ENCODE measurements at regions not wholly inside any gene's neighbourhood (a gene's known extent, or its start where the extent isn't known, plus 50 kb on each side); places are given as distances from the start of the nearest gene placed in this dataset.
"Not testable (repeated sequence)": the region's sequence is repeated elsewhere in the genome, so short reads cannot be mapped to it uniquely, and the experiment has no call there.

DNA sequence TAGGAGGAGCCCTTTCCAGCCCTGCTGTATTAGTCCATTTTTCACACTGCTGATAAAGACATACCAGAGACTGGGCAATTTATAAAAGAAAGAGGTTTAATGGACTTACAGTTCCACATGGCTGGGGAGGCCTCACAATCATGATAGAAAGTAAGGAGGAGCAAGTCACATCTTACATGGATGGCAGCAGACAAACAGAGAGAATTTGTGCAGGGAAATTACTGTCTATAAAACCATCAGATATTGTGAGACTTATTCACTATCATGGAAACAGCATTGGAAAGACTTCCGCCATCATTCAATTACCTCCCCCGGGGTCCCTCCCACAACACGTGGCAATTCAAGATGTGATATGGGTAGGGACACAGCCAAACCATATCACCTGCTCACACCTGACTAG lies 744.3 kb upstream of the SLITRK5 start:
- not testable (repeated sequence) for DNase-seq, H3K27ac Mint-ChIP-seq, H3K27me3 Mint-ChIP-seq, H3K4me3 Mint-ChIP-seq, H3K9me3 Mint-ChIP-seq, H3K4me1 Mint-ChIP-seq, ATAC-seq

DNA sequence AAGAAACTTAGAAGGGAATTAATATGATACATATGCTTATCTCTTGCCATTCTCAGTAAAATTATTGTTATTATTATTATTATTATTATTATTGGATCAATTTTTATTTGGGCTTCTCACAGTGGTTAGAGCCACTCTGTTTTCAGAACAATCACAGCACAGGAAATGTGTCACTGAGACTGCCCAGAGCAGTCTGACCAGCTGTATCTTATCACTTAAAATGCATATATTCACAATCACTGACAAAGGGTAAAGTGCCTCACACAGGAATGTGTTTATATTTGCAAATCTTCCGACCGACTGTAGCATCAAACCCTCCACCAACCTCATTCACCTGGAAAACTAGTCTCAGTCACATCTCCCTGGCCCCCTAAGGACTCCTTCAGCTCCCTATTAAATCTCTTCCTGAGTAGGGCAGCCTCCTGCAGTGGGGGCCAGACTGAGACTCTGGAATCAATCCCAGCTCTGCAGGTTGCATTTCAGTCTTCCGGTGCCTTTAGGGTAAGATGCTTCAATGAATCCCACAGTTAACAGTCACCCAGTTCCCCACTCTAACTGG lies 738.3 kb upstream of the SLITRK5 start:
- Mint-ChIP-seq H3K27ac (no peak overlapping the region), H3K27me3 (no peaks in the 10 kb centered on the region), H3K4me3 (no peak overlapping the region), H3K4me1 (no peaks in the 10 kb centered on the region), H3K9me3 (no peaks in the 10 kb centered on the region)
- DNase-seq (no peak), ATAC-seq (no peak)

DNA sequence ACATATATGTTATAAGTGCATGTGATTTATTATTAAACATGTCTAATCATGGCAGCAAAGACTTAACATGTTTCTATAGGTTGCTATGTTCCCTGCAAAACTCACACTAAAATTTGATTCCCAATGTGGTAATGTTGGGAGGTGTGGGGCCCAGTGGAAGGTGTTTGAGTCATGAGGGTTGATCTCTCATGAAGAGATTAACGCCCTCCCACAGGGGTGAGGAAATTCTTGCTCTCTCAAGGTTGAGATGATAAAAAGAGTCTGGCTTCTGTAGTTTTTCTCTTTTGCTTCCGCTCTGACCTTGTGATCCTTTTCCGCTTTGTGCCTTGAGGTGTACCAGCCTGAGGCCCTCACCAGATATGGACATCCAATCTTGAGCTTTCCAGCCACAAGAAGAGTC lies 737.5 kb upstream of the SLITRK5 start:
- no peaks in the 10 kb centered on the region for H3K4me1 Mint-ChIP-seq
- no peak for ATAC-seq

DNA sequence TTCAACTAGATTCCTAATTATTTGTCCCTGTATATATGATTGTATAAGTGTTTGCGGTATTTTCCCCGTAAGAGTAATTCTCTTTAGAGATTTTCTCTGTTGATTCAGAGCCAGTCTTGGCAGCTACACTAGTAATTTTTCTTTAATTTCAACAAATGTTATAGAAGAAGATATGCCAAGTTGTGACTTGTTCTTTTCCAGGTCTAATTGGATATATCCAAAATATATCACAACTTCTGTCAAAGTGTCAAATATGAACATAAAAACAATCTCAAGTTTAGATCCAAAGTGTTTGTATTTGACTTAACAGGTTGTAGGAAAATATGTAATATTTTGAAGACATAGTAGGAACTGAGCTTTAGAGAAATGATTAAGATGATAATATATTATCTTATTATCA lies 733.9 kb upstream of the SLITRK5 start:
- DNase-seq (no peak), ATAC-seq (no peak)
- Mint-ChIP-seq H3K4me1 (no peaks in the 10 kb centered on the region), H3K4me3 (no peak overlapping the region), H3K27ac (no peak overlapping the region), H3K27me3 (no peaks in the 10 kb centered on the region), H3K9me3 (no peaks in the 10 kb centered on the region)

More for the DNA sequence above, 737.5 kb upstream of the SLITRK5 start:
- Mint-ChIP-seq H3K9me3 (no peaks in the 10 kb centered on the region), H3K27me3 (no peaks in the 10 kb centered on the region), H3K27ac (no peak overlapping the region), H3K4me3 (no peak overlapping the region)
- DNase-seq = no peak

DNA sequence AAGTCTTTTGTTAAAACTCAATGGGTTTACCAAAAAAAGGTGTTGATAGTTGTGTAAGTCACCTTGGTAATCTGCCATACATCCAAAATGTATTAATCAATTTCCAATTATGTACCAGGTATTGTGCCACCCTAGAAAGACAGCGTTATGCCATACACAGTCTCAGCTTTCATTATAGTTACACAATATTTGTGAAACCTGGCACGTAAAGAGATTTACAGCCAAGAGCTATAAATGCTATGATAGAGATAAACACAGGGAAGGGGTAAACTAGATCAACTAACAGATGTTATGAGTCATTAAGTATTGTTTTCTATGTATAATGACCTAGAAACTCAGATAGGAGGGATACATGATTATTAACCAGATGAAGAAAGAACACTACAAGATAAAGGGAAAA lies 725.6 kb upstream of the SLITRK5 start:
- Mint-ChIP-seq H3K4me3 (no peak overlapping the region), H3K27ac (no peak overlapping the region), H3K27me3 (no peaks in the 10 kb centered on the region), H3K9me3 (peaks cover 5 to 7% of the 10 kb centered on the region in 2 donors), H3K4me1 (no peaks in the 10 kb centered on the region)
- ATAC-seq (no peak), DNase-seq (no peak)

DNA sequence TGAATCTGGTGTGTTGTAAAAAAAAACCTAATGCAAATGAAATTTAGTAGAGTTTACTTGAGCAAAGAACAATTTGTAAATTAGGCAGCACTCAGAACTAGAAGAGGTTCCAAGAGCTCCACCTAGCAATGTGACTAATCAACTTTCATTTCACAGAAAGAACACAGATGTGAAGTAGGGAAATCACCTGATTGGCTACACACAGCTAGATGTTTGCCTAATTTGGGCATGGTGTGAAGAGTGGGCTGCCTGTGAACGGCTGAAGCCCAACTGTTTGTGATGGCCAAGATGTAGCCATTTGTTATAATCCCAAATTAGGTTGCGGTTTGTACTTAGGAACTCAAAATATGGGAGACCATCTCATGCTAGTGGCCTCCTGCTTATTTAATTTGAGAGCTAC lies 724.4 kb upstream of the SLITRK5 start:
- Mint-ChIP-seq H3K4me1 (no peaks in the 10 kb centered on the region), H3K4me3 (no peak overlapping the region), H3K27ac (no peak overlapping the region), H3K27me3 (no peaks in the 10 kb centered on the region), H3K9me3 (peaks cover 5 to 7% of the 10 kb centered on the region in 2 donors)
- ATAC-seq (no peak), DNase-seq (no peak)

DNA sequence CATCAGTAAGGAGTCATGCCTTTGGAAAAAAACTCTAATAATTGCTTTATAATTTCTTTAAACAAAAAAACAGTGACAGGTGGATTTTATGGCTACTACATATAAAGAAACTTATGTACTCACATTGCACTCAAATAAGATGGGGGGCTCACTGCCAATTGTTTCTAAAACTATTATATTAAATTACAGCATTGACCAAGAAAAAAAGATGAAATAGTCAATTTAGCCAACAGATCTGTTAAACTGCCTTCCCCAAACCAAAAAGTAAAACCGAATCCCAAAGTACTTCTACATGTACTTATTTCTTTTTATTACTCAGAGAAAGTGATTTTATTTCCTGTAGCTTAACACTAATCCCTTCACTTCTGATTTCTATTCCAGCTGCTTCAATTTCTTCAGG lies 716.8 kb upstream of the SLITRK5 start:
- no peaks in the 10 kb centered on the region for H3K4me1 Mint-ChIP-seq
- no peak for DNase-seq
- no peaks in the 10 kb centered on the region for H3K27me3 Mint-ChIP-seq
- no peak overlapping the region for H3K27ac Mint-ChIP-seq
- H3K9me3 Mint-ChIP-seq = peaks cover 4 to 17% of the 10 kb centered on the region in 2 donors
- no peak for ATAC-seq
- H3K4me3 Mint-ChIP-seq = no peak overlapping the region

DNA sequence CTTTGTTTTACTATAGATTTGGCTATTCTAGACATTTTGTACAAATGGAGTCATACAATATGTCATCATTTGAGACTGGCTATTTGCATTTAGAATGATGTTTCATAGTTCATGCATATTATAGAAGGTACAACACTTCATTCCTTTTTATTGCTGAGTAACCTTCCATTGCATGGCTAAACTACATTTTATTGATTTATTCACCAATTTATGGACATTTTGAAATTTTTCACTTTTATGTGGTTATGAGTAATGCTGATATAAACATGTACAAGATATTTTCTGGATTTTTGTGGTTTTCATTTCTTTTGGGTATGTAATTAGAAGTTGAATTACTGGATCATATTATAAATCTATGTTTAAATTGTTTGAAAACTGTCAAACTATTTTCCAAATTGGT lies 710.3 kb upstream of the SLITRK5 start:
- ATAC-seq = no peak
- H3K4me1 Mint-ChIP-seq = no peaks in the 10 kb centered on the region
- peaks cover 4 to 11% of the 10 kb centered on the region in 2 donors for H3K9me3 Mint-ChIP-seq
- no peak for DNase-seq
- no peaks in the 10 kb centered on the region for H3K27me3 Mint-ChIP-seq
- no peak overlapping the region for H3K27ac Mint-ChIP-seq
- H3K4me3 Mint-ChIP-seq = no peak overlapping the region

DNA sequence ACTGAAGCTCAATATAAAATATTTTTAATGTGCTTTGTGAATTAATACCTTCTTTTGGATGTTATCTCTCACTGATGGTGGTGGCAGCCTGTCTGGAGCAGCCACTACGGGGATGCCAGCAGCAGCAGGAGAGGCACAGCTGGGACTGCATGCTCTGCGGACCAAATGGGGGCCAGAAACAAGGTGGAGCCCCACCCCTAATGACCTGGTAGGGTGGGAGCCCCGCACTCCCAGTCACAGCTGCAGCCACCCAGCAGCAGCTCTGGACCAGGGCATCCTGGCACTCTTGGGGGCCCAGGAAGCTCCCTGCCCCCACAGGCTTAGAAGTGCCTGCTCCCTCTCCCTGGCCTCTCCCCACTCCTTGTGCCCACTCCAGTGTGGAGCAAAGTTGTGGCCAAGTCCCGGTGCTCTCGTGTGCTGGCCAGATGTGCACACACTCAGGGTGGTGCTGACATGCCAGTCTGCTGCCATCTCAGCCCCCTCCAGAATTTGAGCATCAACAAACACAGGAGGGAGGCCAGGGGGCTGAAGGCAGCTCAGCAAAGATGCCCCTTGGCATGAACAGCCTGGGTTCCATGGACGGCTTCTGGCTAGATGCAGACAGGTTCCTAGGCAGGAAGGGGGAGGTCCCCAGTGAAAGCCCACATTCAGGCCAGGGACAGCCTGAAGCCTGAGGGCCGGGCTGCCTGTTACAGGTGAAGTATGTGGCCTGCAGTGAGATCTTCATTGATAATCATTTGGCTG lies 696.7 kb upstream of the SLITRK5 start:
- DNase-seq (no peak), ATAC-seq (no peak)
- Mint-ChIP-seq H3K9me3 (peaks cover 4 to 7% of the 10 kb centered on the region in 2 donors), H3K4me1 (no peaks in the 10 kb centered on the region), H3K27me3 (no peaks in the 10 kb centered on the region), H3K4me3 (no peak overlapping the region), H3K27ac (no peak overlapping the region)

DNA sequence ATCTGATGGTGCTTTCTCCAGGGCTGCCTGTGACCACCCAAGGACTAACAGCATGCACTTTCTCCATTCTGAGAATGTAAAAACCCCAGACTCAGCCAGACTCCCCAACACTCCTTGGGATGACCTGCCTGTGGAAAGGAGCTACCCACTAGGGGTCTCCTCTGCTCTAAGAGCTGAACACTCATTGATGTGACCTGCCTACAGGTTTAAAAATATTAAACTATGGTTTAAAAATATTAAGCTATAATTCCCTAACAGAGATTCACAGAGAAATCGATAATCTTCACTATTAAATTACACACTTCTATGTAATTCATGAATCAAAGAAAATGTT lies 696.2 kb upstream of the SLITRK5 start:
- H3K27ac Mint-ChIP-seq = no peak overlapping the region
- H3K4me3 Mint-ChIP-seq = no peak overlapping the region
- peaks cover 4 to 7% of the 10 kb centered on the region in 2 donors for H3K9me3 Mint-ChIP-seq
- DNase-seq (no peak), ATAC-seq (no peak)
- H3K4me1 Mint-ChIP-seq = no peaks in the 10 kb centered on the region
- H3K27me3 Mint-ChIP-seq = no peaks in the 10 kb centered on the region

DNA sequence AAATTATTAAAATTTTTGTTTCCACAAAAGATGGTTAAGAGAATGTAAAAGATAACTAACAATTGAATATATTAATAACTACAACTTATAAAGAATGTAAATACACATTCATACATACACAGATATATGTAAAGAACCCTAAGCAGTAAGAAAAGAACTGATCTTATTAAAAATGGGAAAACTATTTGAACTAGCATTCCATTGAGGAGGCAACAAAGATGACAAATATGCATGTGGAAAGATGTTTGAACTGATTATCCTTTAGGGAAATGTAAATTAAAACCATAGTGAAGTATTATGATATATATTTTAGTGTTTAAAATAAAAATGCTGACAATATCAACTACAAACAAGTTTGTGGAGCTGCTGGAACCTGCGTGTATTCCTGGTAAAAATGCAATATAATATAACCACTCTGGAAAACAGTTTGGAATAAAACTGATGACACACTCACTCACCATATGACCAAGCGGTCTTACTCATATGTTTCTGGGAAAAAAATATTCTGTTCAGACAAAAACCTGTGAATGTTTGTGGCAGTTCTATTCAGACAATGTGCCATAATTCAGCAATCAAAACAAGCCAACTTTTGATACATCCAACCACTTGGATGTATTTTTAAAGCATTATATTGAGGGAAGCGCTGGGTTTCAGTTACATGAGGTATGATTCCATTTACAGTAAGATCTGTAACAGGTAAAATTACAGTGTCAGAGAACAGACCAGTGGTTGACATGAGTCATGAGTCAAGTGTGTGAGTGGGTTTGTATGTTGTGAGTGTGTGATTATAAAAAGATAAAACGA lies 694.4 kb upstream of the SLITRK5 start:
- no peaks in the 10 kb centered on the region for H3K27me3 Mint-ChIP-seq
- DNase-seq (no peak), ATAC-seq (no peak)
- no peak overlapping the region for H3K27ac Mint-ChIP-seq
- H3K9me3 Mint-ChIP-seq = peaks cover 4 to 7% of the 10 kb centered on the region in 2 donors
- H3K4me1 Mint-ChIP-seq = no peaks in the 10 kb centered on the region
- H3K4me3 Mint-ChIP-seq = no peak overlapping the region

DNA sequence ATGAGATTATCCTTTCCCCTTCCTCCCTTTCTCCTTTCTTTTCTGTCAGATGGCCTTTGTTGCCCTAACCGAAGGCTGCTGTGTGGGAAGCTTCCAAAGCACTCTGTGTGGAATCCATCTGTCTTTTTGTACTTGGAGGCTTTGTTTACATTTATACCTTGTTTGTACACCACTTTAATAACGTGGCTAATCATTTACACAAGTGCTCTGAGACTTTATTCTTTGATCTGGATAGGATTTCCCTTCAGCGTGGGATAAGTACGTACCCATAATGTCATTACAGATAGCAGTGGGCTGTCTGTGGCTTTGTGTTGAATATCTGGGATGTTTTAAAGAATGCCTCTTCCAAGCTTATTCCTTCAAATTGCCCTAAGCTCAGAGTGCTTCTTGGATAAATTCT lies 684.7 kb upstream of the SLITRK5 start:
- H3K27me3 Mint-ChIP-seq = no peaks in the 10 kb centered on the region
- peaks cover 0 to 10% of the 10 kb centered on the region in 2 donors for H3K9me3 Mint-ChIP-seq

DNA sequence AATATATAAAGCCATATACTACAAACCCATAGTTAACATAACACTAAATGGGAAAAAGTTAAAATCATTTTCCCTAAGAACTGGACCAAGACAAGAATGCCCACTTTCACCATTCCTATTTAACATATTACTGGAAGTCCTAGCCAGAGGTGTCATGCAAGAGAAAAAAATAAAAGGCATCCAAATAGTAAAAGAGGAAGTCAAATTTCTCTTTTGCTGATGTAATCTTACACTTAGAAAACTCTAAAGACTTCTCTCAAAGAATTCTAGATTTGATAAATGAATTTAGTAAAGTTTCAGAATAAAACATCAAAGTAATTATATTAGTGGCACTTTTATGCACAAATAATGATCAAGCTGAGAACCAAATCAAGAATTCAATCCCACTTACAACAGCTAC lies 678.9 kb upstream of the SLITRK5 start:
- DNase-seq = no peak
- no peak for ATAC-seq
- no peak overlapping the region for H3K27ac Mint-ChIP-seq
- no peaks in the 10 kb centered on the region for H3K4me1 Mint-ChIP-seq
- peaks cover 6 to 24% of the 10 kb centered on the region in 2 donors for H3K9me3 Mint-ChIP-seq
- no peaks in the 10 kb centered on the region for H3K27me3 Mint-ChIP-seq
- no peak overlapping the region for H3K4me3 Mint-ChIP-seq

More for the DNA sequence above, 684.7 kb upstream of the SLITRK5 start:
- no peak overlapping the region for H3K27ac Mint-ChIP-seq
- no peaks in the 10 kb centered on the region for H3K4me1 Mint-ChIP-seq
- DNase-seq (no peak), ATAC-seq (no peak)
- no peak overlapping the region for H3K4me3 Mint-ChIP-seq

DNA sequence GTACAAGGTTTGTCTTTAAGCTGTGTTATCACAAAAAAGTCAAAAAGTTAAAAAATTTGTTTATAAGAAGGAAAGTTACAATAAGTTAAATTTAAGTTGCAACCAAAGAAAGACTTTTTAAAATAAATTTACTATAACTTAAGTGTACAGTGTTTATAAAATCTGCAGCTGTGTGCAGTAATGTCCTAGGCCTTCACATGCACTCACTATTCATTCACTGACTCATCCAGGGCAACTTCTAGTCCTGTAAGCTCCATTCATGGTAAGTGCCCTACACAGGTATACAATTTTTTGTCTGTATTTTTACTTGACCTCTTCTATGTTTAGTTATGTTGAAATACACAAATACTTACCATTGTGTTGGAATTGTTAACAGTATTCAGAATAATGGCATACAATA lies 667.9 kb upstream of the SLITRK5 start:
- H3K27me3 Mint-ChIP-seq = no peaks in the 10 kb centered on the region
- no peak for DNase-seq
- H3K27ac Mint-ChIP-seq = no peak overlapping the region
- no peak for ATAC-seq
- H3K4me3 Mint-ChIP-seq = no peak overlapping the region
- no peaks in the 10 kb centered on the region for H3K4me1 Mint-ChIP-seq
- peaks cover 12 to 21% of the 10 kb centered on the region in 2 donors for H3K9me3 Mint-ChIP-seq

DNA sequence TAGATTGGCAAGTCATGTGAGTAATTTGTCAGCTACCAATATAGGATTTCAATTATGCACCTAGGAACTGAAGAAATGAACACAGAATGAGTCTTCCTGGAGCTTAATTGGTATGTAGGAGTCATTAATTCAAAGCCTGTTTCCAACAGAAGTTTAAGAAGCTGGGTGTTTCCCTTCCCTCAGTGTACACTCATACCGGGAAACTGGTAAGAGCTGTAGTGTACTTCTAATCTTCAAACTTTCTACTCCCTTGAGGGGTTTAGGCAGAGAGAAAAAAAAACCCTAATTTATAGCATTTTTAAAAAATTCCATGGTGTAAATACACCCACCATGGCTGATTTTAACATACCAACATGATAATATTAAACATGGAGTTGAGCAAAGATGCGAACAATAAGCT lies 665.7 kb upstream of the SLITRK5 start:
- H3K4me3 Mint-ChIP-seq = no peak overlapping the region
- no peak for ATAC-seq
- H3K27me3 Mint-ChIP-seq = no peaks in the 10 kb centered on the region
- no peak overlapping the region for H3K27ac Mint-ChIP-seq
- no peak for DNase-seq
- peaks cover 6 to 12% of the 10 kb centered on the region in 2 donors for H3K9me3 Mint-ChIP-seq
- no peaks in the 10 kb centered on the region for H3K4me1 Mint-ChIP-seq

DNA sequence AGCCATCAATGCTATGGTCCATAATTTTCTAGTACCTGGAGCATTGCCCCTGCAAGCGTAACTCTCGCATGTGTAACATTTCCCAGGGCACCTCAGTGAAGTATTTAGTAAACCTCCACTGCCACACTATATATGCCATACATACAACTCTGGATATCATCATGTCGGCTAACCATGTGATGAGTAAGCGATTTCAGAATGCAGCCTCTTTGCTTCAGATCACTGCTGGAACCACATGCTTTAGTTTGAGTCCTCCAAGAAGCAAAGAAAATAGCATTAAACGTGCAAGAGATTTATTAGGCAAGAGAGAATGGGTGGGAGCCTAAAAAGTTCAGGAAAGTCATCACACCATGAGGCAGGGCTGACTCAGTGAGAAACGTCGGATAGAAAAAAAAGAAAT lies 635.6 kb upstream of the SLITRK5 start:
- ATAC-seq (no peak), DNase-seq (no peak)
- Mint-ChIP-seq H3K27me3 (no peaks in the 10 kb centered on the region), H3K27ac (no peak overlapping the region), H3K9me3 (peaks cover 4 to 6% of the 10 kb centered on the region in 2 donors), H3K4me1 (no peaks in the 10 kb centered on the region), H3K4me3 (no peak overlapping the region)

Measured in stimulated activated naive CD8-positive, alpha-beta T cell treated with anti-CD3 and anti-CD28 coated beads, Interleukin-15, amount 100 ng/mL, for 72 hours (primary cell).